Suprapubic skin (tissue), 3 donors: ENCODE measurements at regions not wholly inside any gene's neighbourhood (a gene's known extent, or its start where the extent isn't known, plus 50 kb on each side); places are given as distances from the start of the nearest gene placed in this dataset.

Experiments used
- POLR2AphosphoS5 ChIP-seq, 3 donors: sonication (generic); formaldehyde crosslinking; IDR thresholded peaks; one replicate each; pipeline ENCODE4 v1.6.1; 2017; ENCODE audit warnings: antibody characterized with exemption in 3 of 3
- TF ChIP-seq, protein P1 (sequence below), 2 donors: fragments of 200-600 bp in 1 of 2; fragments of 450-650 bp in 1 of 2; sonication (generic) in 1 of 2; IDR thresholded peaks; one replicate each; pipeline ENCODE4 v1.5.1; 2016 to 2019; ENCODE audit warnings: antibody characterized with exemption in 2 of 2, mild to moderate bottlenecking in 1 of 2, moderate library complexity in 1 of 2

- TF ChIP-seq, protein P1, sequence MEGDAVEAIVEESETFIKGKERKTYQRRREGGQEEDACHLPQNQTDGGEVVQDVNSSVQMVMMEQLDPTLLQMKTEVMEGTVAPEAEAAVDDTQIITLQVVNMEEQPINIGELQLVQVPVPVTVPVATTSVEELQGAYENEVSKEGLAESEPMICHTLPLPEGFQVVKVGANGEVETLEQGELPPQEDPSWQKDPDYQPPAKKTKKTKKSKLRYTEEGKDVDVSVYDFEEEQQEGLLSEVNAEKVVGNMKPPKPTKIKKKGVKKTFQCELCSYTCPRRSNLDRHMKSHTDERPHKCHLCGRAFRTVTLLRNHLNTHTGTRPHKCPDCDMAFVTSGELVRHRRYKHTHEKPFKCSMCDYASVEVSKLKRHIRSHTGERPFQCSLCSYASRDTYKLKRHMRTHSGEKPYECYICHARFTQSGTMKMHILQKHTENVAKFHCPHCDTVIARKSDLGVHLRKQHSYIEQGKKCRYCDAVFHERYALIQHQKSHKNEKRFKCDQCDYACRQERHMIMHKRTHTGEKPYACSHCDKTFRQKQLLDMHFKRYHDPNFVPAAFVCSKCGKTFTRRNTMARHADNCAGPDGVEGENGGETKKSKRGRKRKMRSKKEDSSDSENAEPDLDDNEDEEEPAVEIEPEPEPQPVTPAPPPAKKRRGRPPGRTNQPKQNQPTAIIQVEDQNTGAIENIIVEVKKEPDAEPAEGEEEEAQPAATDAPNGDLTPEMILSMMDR (IDR thresholded peaks at IDR 0.05), result no peak
- no peak for TF ChIP-seq POLR2AphosphoS5 (IDR thresholded peaks at IDR 0.05)
Observed at GRCh38 chr1:187310038-187310631, 481.4 kb downstream of the PLA2G4A start.
